ENCODE measurements at regions not wholly inside any gene's neighbourhood (a gene's known extent, or its start where the extent isn't known, plus 50 kb on each side); places are given as distances from the start of the nearest gene placed in this dataset.

DNA sequence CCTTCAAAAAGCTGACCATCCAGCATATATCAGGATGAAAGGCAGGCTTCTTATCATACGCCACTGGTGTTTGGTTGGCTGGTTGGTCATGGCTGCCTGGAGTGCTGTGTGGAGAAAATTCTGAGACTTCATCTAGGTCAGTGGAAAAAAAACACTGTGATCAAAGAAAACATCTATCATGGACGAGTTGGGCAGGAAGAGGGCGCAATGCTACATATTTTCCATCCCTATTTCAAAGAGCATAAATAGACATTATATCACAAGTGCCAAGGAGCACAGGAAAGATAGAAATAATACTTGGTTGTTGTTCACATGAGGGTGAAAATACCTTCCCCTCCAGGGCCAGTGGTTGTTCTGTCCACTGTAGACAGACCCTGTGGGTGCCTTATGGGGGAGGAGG lies 128.4 kb upstream of the PLPP4 start:
- TF ChIP-seq CTCF (IDR thresholded peaks at IDR 0.05): no peak
- TF ChIP-seq POLR2A (IDR thresholded peaks at IDR 0.05): no peak

All from thyroid gland (tissue), 4 donors.